K562 (cell line): ENCODE measurements at regions not wholly inside any gene's neighbourhood (a gene's known extent, or its start where the extent isn't known, plus 50 kb on each side); places are given as distances from the start of the nearest gene placed in this dataset.

Experiments used
- ATAC-seq: fragments of 200-7000 bp; cut with Tn5 transposase; 3 replicates; pipeline ENCODE4 v1.9.1; 2020; ENCODE audit warnings: moderate library complexity
- BruUV-seq: library from RNA; stranded (reverse); fragments of 400-500 nt; replicated peaks from 2 replicates; lab custom pipeline; 2021; lab: Mats Ljungman, UMichigan
- CTCF ChIA-PET: fragments of 300-600 bp; formaldehyde crosslinking; extraction: SDS; loops from one replicate; lab custom pipeline; 2021; ENCODE audit warnings: low intra/inter-chr PET ratio; lab: Yijun Ruan, JAX
- POLR2A ChIA-PET: fragments of 300-600, 350-650 bp; sonication (Branson Sonifier 250); formaldehyde crosslinking; extraction: SDS; loops from one replicate; lab custom pipeline; 2021; ENCODE audit warnings: antibody characterized with exemption, inconsistent platforms; lab: Yijun Ruan, JAX
- DNase-seq, 4 experiments: peaks; one replicate each; pipeline versions ENCODE4 v3.0.0 to v3.0.0-alpha.2; 2011 to 2018; ENCODE audit warnings: low spot score in 3 of 4, mixed read lengths in 3 of 4; ENCODE audit errors: extremely low read depth in 1 of 4
- FAIRE-seq: peaks from 2 replicates; lab custom pipeline; 2011; peaks lifted over from hg19 to GRCh38; lab: Jason Lieb, UNC
- H2AFZ ChIP-seq: 2 replicates; pipeline ENCODE4 v1.6.0; 2011; ENCODE audit warnings: low read depth, low read length, control low read depth, inconsistent platforms
- H3K27ac ChIP-seq: fragments of 200-600 bp; 3 replicates; pipeline ENCODE4 v1.8.0; 2011; ENCODE audit warnings: low read depth, mild to moderate bottlenecking, control low read depth, inconsistent platforms, low read length, moderate library complexity, mixed read lengths; ENCODE audit errors: extremely low read depth
- H3K27me3 ChIP-seq, 2 experiments: fragments of 300-600 bp in 1 of 2; 2 replicates in 1 of 2; 3 replicates in 1 of 2; pipeline versions ENCODE4 v1.6.0 to v1.8.0; 2011; ENCODE audit warnings: inconsistent platforms in 2 of 2, low read length in 2 of 2, mild to moderate bottlenecking in 1 of 2, mixed read lengths in 1 of 2, moderate library complexity in 1 of 2; ENCODE audit not compliant: control insufficient read depth in 2 of 2, insufficient read depth in 2 of 2
- H3K36me3 ChIP-seq: fragments of 300-600 bp; 3 replicates; pipeline ENCODE4 v1.8.0; 2011; ENCODE audit warnings: mild to moderate bottlenecking, low read length, inconsistent platforms; ENCODE audit not compliant: control insufficient read depth, insufficient read depth
- H3K4me1 ChIP-seq, 2 experiments: fragments of 200-600 bp in 1 of 2; replicated peaks in 1 of 2; 2 replicates in 1 of 2; 3 replicates in 1 of 2; pipeline versions ENCODE4 v1.5.1 to v1.8.0; 2011; ENCODE audit warnings: inconsistent platforms in 2 of 2, low read length in 2 of 2, mild to moderate bottlenecking in 1 of 2, mixed read lengths in 1 of 2, moderate library complexity in 1 of 2; ENCODE audit not compliant: control insufficient read depth in 2 of 2, insufficient read depth in 2 of 2
- H3K4me2 ChIP-seq: 2 replicates; pipeline ENCODE4 v1.6.1; 2011; ENCODE audit warnings: low read length, control low read depth, inconsistent platforms, mixed read lengths; ENCODE audit not compliant: insufficient read depth
- H3K4me3 ChIP-seq: fragments of 200-600 bp; sonication (generic), shearing (Covaris generic); 2 replicates; pipeline ENCODE4 v1.5.1; 2016; ENCODE audit warnings: control low read depth, inconsistent platforms
- H3K79me2 ChIP-seq: fragments of 200-600 bp; 3 replicates; pipeline ENCODE4 v1.8.0; 2011; ENCODE audit warnings: low read length, inconsistent platforms; ENCODE audit not compliant: control insufficient read depth, insufficient read depth
- H3K9ac ChIP-seq, 2 experiments: 2 replicates each; pipeline versions ENCODE4 v1.6.0 to v1.6.1; 2011; ENCODE audit warnings: low read depth in 2 of 2, low read length in 2 of 2, control low read depth in 1 of 2, inconsistent platforms in 1 of 2, mild to moderate bottlenecking in 1 of 2, mixed read lengths in 1 of 2; ENCODE audit not compliant: insufficient read depth in 1 of 2
- H3K9me1 ChIP-seq: one replicate; pipeline ENCODE4 v1.6.0; 2011; ENCODE audit warnings: inconsistent platforms, mild to moderate bottlenecking, low read length, moderate library complexity; ENCODE audit not compliant: control insufficient read depth, insufficient read depth
- H3K9me3 ChIP-seq: replicated peaks from 2 replicates; pipeline ENCODE4 v1.5.1; 2011; ENCODE audit warnings: low read depth, low read length, inconsistent platforms; ENCODE audit not compliant: control insufficient read depth, insufficient read depth
- H4K20me1 ChIP-seq: replicated peaks from 2 replicates; pipeline ENCODE4 v1.6.1; 2011; ENCODE audit warnings: low read length, inconsistent platforms, mixed read lengths; ENCODE audit not compliant: control insufficient read depth, insufficient read depth
- CBX8 ChIP-seq: fragments of 200-600 bp; sonication (generic); IDR thresholded peaks from 2 replicates; pipeline ENCODE4 v1.6.1; 2012; ENCODE audit warnings: borderline replicate concordance, mixed run types, low read depth, mild to moderate bottlenecking, moderate library complexity, mixed read lengths, low read length, control low read depth, inconsistent platforms; ENCODE audit not compliant: poor library complexity, severe bottlenecking; ENCODE audit errors: extremely low read depth
- MAFG ChIP-seq: fragments of 450-650 bp; conservative IDR thresholded peaks from 2 replicates; pipeline ENCODE4 v1.6.1; 2016; ENCODE audit warnings: missing genetic modification characterization, missing compliant biosample characterization
- MTA3 ChIP-seq: fragments of 450-650 bp; formaldehyde crosslinking; IDR thresholded peaks from 2 replicates; pipeline ENCODE4 v1.6.1; 2017; ENCODE audit warnings: mild to moderate bottlenecking, borderline replicate concordance
- MTF1 ChIP-seq: fragments of 250-450 bp; sonication (Bioruptor Pico); IDR thresholded peaks from 2 replicates; pipeline ENCODE4 v1.9.0; 2021; ENCODE audit warnings: moderate library complexity, mild to moderate bottlenecking, inconsistent platforms, borderline replicate concordance
- MYNN ChIP-seq, 2 experiments: sonication (generic); formaldehyde crosslinking in 1 of 2; IDR thresholded peaks; 2 replicates each; pipeline versions ENCODE4 v1.5.0 to v1.6.1; 2016 to 2020; ENCODE audit warnings: antibody characterized with exemption in 1 of 2, missing genetic modification reagents in 1 of 2
- SMC3 ChIP-seq: conservative IDR thresholded peaks from 2 replicates; pipeline ENCODE4 v1.6.1; 2011; ENCODE audit warnings: low read depth, low read length, improper control_type of control experiment; ENCODE audit not compliant: insufficient read depth
- TEAD2 ChIP-seq: fragments of 450-650 bp; IDR thresholded peaks from 2 replicates; pipeline ENCODE4 v1.6.1; 2016; ENCODE audit warnings: missing genetic modification characterization, control low read depth, missing compliant biosample characterization
- ZC3H8 ChIP-seq: fragments of 450-650 bp; IDR thresholded peaks from 2 replicates; pipeline ENCODE4 v1.6.1; 2017
- ZFP36 ChIP-seq: fragments of 150-350 bp; IDR thresholded peaks from 2 replicates; pipeline ENCODE4 v1.6.1; 2018; ENCODE audit warnings: low read length, low read depth; ENCODE audit not compliant: partially characterized antibody
- ZNF408 ChIP-seq: fragments of 250-450 bp; sonication (Bioruptor Pico); IDR thresholded peaks from 2 replicates; pipeline ENCODE4 v1.4.0; 2020; ENCODE audit warnings: low read depth, mild to moderate bottlenecking, moderate library complexity
- ZNF507 ChIP-seq: conservative IDR thresholded peaks from 2 replicates; pipeline ENCODE4 v1.6.1; 2017; ENCODE audit warnings: missing genetic modification characterization, missing compliant biosample characterization
- ZNF778 ChIP-seq: fragments of 450-650 bp; formaldehyde crosslinking; IDR thresholded peaks from 2 replicates; pipeline ENCODE4 v1.4.0; 2020; ENCODE audit warnings: mild to moderate bottlenecking, moderate library complexity
- ZNF830 ChIP-seq: fragments of 250-450 bp; sonication (Bioruptor Pico); IDR thresholded peaks from 2 replicates; pipeline ENCODE4 v1.5.0; 2021; ENCODE audit warnings: mild to moderate bottlenecking
- WGBS: fragments of 100-300 bp; shearing (Covaris generic); methylation state at CpG from one replicate; pipeline ENCODE4 v1.1.6; 2016; ENCODE audit warnings: low coverage, mixed read lengths; ENCODE audit not compliant: insufficient coverage; ENCODE audit errors: missing lambda C conversion rate; 5-methylcytosine and 5-hydroxymethylcytosine counted together
- in situ Hi-C: fragments of 300-500 bp; cut with MboI; formaldehyde crosslinking; loops from 4 replicates; pipeline ENCODE4 v1.15.0; 2018; ENCODE audit warnings: inconsistent platforms, mixed read lengths
- intact Hi-C: fragments of 100-400 bp; cut with micrococcal nuclease; formaldehyde crosslinking; loops from 2 replicates; pipeline ENCODE4 v1.14.2; 2022
- TF ChIP-seq, protein P1 (sequence below): fragments of 250-450 bp; sonication (Bioruptor Pico); IDR thresholded peaks from 2 replicates; pipeline ENCODE4 v1.5.0; 2021
- TF ChIP-seq, protein P2 (sequence below): fragments of 450-650 bp; IDR thresholded peaks from 2 replicates; pipeline ENCODE4 v1.6.1; 2016; ENCODE audit warnings: mild to moderate bottlenecking

DNA sequence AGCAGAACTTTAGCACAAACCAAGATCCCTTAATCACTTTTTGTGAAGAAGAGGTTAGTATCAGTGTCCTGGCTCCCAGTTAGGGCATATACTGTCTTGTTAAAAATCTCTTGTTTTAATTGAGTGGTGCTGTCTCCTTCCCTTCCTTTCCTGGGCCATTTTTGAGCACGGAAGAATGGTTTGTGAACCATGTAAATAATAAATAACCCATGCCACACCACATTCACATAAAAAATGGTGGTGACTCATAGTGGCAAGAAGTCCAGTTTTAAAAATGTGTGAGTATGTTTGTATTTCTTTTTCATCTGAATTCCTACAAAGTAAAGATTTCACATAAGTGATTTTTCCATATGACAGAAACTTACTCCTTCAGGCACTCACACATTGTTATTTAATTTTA, 59.1 kb upstream of the SPRED1 start:
- Histone ChIP-seq H3K36me3 (no peaks in the 10 kb centered on the region), H3K27ac (no peak overlapping the region), H3K4me1 (no peaks in the 10 kb centered on the region), H4K20me1 (no peaks in the 10 kb centered on the region), H3K4me3 (no peak overlapping the region), H3K27me3 (no peaks in the 10 kb centered on the region; a peak in 1 of 5 replicates), H2AFZ (no peak overlapping the region), H3K9me1 (no peaks in the 10 kb centered on the region), H3K79me2 (no peaks in the 10 kb centered on the region), H3K4me2 (no peak overlapping the region), H3K9ac (no peak overlapping the region), H3K9me3 (no peaks in the 10 kb centered on the region)
- in situ Hi-C loops = no loop called here
- CTCF ChIA-PET = no interaction called here
- intact Hi-C loops = no loop called here
- POLR2A ChIA-PET = no interaction called here
- DNase-seq (no peak), FAIRE-seq (no peak), ATAC-seq (no peak)
- 0% methylated on average over 1 of the region's 1 CpG for WGBS
- BruUV-seq = no TSS peak
- no peak for TF ChIP-seq MTA3
- no peak for TF ChIP-seq ZNF507
- TF ChIP-seq, protein P1, sequence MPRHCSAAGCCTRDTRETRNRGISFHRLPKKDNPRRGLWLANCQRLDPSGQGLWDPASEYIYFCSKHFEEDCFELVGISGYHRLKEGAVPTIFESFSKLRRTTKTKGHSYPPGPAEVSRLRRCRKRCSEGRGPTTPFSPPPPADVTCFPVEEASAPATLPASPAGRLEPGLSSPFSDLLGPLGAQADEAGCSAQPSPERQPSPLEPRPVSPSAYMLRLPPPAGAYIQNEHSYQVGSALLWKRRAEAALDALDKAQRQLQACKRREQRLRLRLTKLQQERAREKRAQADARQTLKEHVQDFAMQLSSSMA (CRISPR knock-in tag) = no peak
- no peak for TF ChIP-seq MTF1 (CRISPR knock-in tag)
- TF ChIP-seq SMC3 = no peak
- no peak for TF ChIP-seq CBX8
- no peak for TF ChIP-seq ZNF830 (CRISPR knock-in tag)
- TF ChIP-seq, protein P2, sequence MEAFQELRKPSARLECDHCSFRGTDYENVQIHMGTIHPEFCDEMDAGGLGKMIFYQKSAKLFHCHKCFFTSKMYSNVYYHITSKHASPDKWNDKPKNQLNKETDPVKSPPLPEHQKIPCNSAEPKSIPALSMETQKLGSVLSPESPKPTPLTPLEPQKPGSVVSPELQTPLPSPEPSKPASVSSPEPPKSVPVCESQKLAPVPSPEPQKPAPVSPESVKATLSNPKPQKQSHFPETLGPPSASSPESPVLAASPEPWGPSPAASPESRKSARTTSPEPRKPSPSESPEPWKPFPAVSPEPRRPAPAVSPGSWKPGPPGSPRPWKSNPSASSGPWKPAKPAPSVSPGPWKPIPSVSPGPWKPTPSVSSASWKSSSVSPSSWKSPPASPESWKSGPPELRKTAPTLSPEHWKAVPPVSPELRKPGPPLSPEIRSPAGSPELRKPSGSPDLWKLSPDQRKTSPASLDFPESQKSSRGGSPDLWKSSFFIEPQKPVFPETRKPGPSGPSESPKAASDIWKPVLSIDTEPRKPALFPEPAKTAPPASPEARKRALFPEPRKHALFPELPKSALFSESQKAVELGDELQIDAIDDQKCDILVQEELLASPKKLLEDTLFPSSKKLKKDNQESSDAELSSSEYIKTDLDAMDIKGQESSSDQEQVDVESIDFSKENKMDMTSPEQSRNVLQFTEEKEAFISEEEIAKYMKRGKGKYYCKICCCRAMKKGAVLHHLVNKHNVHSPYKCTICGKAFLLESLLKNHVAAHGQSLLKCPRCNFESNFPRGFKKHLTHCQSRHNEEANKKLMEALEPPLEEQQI = no peak
- TF ChIP-seq ZNF778 = no peak
- no peak for TF ChIP-seq ZFP36
- TF ChIP-seq MYNN (IDR thresholded peaks at IDR 0.05) = no peak
- TF ChIP-seq MYNN (CRISPR knock-in tag; IDR thresholded peaks at IDR 0.05) = no peak
- no peak for TF ChIP-seq MAFG (tag)
- no peak for TF ChIP-seq ZNF408 (CRISPR knock-in tag)
- no peak for TF ChIP-seq ZC3H8
- TF ChIP-seq TEAD2 (tag) = no peak
